ENCODE measurements at regions not wholly inside any gene's neighbourhood (a gene's known extent, or its start where the extent isn't known, plus 50 kb on each side); places are given as distances from the start of the nearest gene placed in this dataset.

GRCh38 chr6:168198302-168199180 lies 119.5 kb upstream of the FRMD1 start:
- DNase-seq: no peak
- H3K36me3 ChIP-seq (replicated peaks in 1 of 2; ENCODE audit: control insufficient read depth in 1 of 2, insufficient read depth in 2 of 2, low read length in 2 of 2): no peaks in the 10 kb centered on the region
- no peak overlapping the region for H3K9ac ChIP-seq (ENCODE audit: insufficient read depth, low read length, poor library complexity, severe bottlenecking)
- intact Hi-C loops (cut with micrococcal nuclease): no loop called here
- no peak for TF ChIP-seq CTCF (IDR thresholded peaks at IDR 0.05)
- no peaks in the 10 kb centered on the region for H3K27me3 ChIP-seq (ENCODE audit: control insufficient read depth in 2 of 2, insufficient read depth in 2 of 2, low read length in 2 of 2)
- H3K9me3 ChIP-seq (replicated peaks in 1 of 2; ENCODE audit: control insufficient read depth in 1 of 2, insufficient read depth in 1 of 2, low read length in 2 of 2): peaks cover 0 to 9% of the 10 kb centered on the region in 2 donors
- no peak overlapping the region for H3K4me2 ChIP-seq (replicated peaks; ENCODE audit: extremely low read depth, low read length, poor library complexity, severe bottlenecking)
- no peaks in the 10 kb centered on the region for H3K79me2 ChIP-seq (ENCODE audit: insufficient read depth, low read length)
- no peak overlapping the region for H3K4me3 ChIP-seq (replicated peaks in 1 of 3; ENCODE audit: low read depth in 2 of 3, low read length in 3 of 3)
- Mint-ChIP-seq H3K4me3 (no peak overlapping the region), H3K4me1 (no peaks in the 10 kb centered on the region), H3K36me3 (no peaks in the 10 kb centered on the region), H3K27ac (no peak overlapping the region), H3K27me3 (ENCODE audit: low read depth in 3 of 3) (peaks cover 6 to 8% (median 7%) of the 10 kb centered on the region in 3 donors), H3K9me3 (peaks cover 0 to 3% (median 2%) of the 10 kb centered on the region in 7 donors)
- H3K4me1 ChIP-seq (ENCODE audit: control insufficient read depth in 1 of 2, insufficient read depth in 2 of 2, low read length in 2 of 2): no peaks in the 10 kb centered on the region
- H2AFZ ChIP-seq (ENCODE audit: insufficient read depth, low read depth, low read length, poor library complexity, severe bottlenecking): no peak overlapping the region
- H4K20me1 ChIP-seq (ENCODE audit: insufficient read depth, low read length): no peaks in the 10 kb centered on the region
- H3K27ac ChIP-seq (ENCODE audit: low read depth in 1 of 2, low read length in 2 of 2): no peak overlapping the region
- 84% methylated on average over 16 of the region's 21 CpGs for WGBS (ENCODE audit: insufficient coverage)

- 97% methylated on average over 7 of the region's 10 CpGs for WGBS (ENCODE audit: insufficient coverage)
- Histone ChIP-seq H3K27me3 (ENCODE audit: control insufficient read depth in 2 of 2, insufficient read depth in 2 of 2, low read length in 2 of 2) (no peaks in the 10 kb centered on the region), H3K79me2 (ENCODE audit: insufficient read depth, low read length) (no peaks in the 10 kb centered on the region), H3K9me3 (replicated peaks in 1 of 2; ENCODE audit: control insufficient read depth in 1 of 2, insufficient read depth in 1 of 2, low read length in 2 of 2) (peaks cover 0 to 9% of the 10 kb centered on the region in 2 donors), H3K9ac (ENCODE audit: insufficient read depth, low read length, poor library complexity, severe bottlenecking) (no peak overlapping the region), H3K4me1 (ENCODE audit: control insufficient read depth in 1 of 2, insufficient read depth in 2 of 2, low read length in 2 of 2) (no peaks in the 10 kb centered on the region), H3K36me3 (replicated peaks in 1 of 2; ENCODE audit: control insufficient read depth in 1 of 2, insufficient read depth in 2 of 2, low read length in 2 of 2) (no peaks in the 10 kb centered on the region), H3K27ac (ENCODE audit: low read depth in 1 of 2, low read length in 2 of 2) (no peak overlapping the region), H4K20me1 (ENCODE audit: insufficient read depth, low read length) (no peaks in the 10 kb centered on the region), H3K4me3 (replicated peaks in 1 of 3; ENCODE audit: low read depth in 2 of 3, low read length in 3 of 3) (no peak overlapping the region), H2AFZ (ENCODE audit: insufficient read depth, low read depth, low read length, poor library complexity, severe bottlenecking) (no peak overlapping the region), H3K4me2 (replicated peaks; ENCODE audit: extremely low read depth, low read length, poor library complexity, severe bottlenecking) (no peak overlapping the region)
- Mint-ChIP-seq H3K36me3 (no peaks in the 10 kb centered on the region), H3K27ac (no peak overlapping the region), H3K4me1 (no peaks in the 10 kb centered on the region), H3K4me3 (no peak overlapping the region), H3K9me3 (peaks cover 0 to 3% (median 2%) of the 10 kb centered on the region in 7 donors), H3K27me3 (ENCODE audit: low read depth in 3 of 3) (peaks cover 6 to 9% (median 7%) of the 10 kb centered on the region in 3 donors)
- no peak for DNase-seq
- intact Hi-C loops (cut with micrococcal nuclease): no loop called here
- no peak for TF ChIP-seq CTCF (IDR thresholded peaks at IDR 0.05)
Observed at GRCh38 chr6:168197636-168198301, 118.8 kb upstream of the FRMD1 start.

Measured in CD14-positive monocyte (primary cell).